ENCODE measurements at regions not wholly inside any gene's neighbourhood (a gene's known extent, or its start where the extent isn't known, plus 50 kb on each side); places are given as distances from the start of the nearest gene placed in this dataset.

GRCh38 chr16:5621826-5622225 lies 524.2 kb upstream of the EEF2KMT start:
- TF ChIP-seq CTCF (IDR thresholded peaks at IDR 0.05) (no peak), POLR2AphosphoS5 (IDR thresholded peaks at IDR 0.05) (no peak), POLR2A (IDR thresholded peaks at IDR 0.05) (no peak)
